GM21529 (cell line): ENCODE measurements at regions not wholly inside any gene's neighbourhood (a gene's known extent, or its start where the extent isn't known, plus 50 kb on each side); places are given as distances from the start of the nearest gene placed in this dataset.
"Not testable (repeated sequence)": the region's sequence is repeated elsewhere in the genome, so short reads cannot be mapped to it uniquely, and the experiment has no call there.

Experiments used
- ATAC-seq: cut with Tn5 transposase; IDR thresholded peaks from one replicate; pipeline ENCODE4 v1.9.1; 2021; ENCODE audit not compliant: unreplicated experiment

DNA sequence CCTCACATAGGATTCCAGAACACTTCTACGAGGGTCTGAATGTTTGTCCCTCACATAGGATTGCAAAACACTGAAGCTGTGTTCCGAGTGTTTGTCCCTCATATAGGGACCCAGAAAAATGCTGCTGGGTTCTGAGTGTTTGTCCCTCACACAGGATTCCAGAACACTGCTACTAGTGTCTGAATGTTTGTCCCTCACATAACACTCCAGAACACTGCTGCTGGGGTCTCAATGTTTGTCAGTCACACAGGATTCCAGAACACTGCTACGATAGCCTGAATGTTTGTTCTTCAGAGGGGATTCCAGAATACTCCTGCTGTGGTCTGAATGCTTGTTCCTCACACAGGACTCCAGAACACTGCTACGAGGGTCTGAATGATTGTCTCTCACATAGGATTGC, 218.7 kb downstream of the FOXD4L6 start:
- no peak for ATAC-seq

GRCh38 chr9:40909111-40909510, 219.4 kb downstream of the FOXD4L6 start:
- ATAC-seq, result not testable (repeated sequence)

DNA sequence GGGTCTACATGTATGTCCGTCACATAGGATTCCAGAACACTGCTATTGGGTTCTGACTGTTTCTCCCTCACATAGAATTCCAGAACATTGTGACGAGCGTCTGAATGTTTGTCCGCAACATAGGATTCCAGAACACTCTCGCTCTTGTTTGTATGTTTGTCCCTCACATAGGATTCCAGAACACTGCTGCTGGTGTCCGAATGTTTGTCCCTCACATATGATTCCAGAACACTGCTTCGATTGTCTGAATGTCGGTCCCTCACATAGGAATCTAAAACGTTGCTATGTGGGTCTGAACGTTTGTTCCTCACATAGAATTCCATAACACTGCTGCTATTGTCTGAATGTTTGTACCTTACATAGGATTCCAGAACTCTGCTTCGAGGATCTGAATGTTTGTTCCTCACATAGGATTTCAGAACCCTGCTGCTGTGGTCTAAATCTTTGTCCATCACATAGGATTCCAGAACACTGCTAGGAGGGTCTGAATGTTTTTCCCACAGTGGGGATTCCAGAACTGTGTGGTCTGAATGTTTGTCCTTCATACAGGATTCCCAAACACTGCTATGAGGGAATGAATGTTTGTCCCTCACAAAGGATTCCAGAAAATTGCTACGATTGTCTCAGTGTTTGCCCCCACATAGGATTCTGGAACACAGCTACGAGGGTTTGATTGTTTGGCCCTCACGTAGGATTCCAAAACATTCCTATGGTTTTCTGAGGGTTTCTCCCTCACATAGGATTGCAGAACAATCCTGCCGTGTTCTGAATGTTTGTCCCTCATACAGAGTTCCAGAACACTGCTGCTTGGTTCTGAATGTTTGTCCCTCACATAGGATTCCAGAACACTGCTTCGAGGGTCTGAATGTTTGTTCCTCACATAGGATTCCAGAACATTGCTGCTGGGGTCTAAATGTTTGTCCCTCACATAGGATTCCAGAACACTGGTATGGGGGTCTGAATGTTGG, 220.5 kb downstream of the FOXD4L6 start:
- ATAC-seq, result no peak

- not testable (repeated sequence) for ATAC-seq
These were observed 221.6 kb downstream of the FOXD4L6 start for GRCh38 chr9:40906879-40907278.

DNA sequence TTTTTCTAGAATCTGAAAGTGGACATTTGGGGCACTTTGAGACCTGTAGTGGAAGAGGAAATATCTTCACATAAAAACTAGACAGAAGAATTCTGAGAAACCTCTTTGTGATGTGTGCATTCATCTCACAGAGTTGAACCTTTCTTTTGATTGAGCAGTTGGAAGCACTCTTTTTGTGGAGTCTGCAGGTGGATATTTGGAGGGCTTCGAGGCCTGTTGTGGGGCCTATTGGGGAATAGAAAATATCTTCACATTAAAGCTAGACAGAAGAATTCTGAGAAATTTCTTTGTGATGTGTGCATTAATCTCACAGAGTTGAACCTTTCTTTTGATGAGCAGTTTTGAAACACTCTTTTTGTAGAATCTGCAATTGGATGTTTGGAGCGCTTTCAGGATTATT, 236.2 kb downstream of the FOXD4L6 start:
- not testable (repeated sequence) for ATAC-seq

DNA sequence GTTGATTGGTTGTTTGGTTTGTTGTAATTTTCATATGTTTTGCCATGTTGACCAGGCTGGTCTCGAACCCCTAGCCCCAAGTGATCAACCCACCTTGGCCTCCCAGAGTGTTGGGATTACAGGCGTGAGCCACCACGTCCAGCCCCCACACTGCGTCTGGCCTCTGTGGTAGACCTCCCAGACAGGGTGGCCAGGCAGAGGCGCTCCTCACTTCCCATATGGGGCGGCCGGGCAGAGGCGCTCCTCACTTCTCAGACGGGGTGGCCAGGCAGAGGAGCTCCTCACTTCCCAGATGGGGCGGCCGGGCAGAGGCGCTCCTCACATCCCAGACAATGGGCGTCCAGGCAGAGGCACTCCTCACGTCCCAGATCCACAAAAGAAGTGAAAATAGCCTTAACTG, 242.6 kb downstream of the FOXD4L6 start:
- not testable (repeated sequence) for ATAC-seq

- not testable (repeated sequence) for ATAC-seq
These were observed 243.5 kb downstream of the FOXD4L6 start for GRCh38 chr9:40884902-40885490.

DNA sequence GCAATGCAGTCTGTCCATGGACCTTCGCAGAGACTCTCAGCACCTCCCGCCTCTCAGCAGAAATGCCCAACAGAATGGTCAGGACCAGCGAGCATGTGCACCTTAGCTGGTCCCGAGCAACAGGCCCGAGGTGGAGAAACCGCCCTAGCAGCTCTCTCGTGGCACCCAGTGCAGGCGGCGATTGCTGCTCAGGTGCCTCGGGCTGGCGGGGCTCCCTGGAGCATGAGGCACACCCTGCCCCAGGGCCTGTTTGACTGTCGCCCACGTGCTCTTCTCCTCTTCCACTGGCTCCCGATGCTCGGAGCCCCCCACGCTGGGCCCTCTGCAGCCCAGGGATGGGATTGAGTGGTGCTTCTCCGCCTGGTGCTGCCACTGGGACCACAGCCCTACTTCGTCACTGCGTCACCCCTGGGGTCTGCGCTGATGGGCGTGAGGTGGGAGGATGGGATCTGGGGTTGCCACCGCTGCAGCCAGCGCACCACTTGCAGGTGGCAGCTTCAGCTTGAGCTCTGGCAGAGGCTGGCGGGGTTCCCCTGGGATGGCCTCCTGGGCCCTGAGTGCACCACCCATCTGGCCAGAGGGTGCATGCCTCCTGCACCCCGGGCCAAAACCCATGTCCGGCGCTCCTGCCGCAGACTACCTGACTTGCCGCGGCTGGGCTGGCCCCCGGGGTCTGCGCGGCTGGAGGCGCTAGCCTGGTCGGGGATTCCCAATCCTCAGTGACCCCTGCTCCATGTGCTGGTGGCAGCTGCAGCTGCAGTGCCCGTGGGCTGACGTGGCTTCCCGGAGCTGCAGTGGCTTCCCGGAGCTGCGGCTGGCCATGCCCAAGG, 244.2 kb downstream of the FOXD4L6 start:
- ATAC-seq, result no peak

DNA sequence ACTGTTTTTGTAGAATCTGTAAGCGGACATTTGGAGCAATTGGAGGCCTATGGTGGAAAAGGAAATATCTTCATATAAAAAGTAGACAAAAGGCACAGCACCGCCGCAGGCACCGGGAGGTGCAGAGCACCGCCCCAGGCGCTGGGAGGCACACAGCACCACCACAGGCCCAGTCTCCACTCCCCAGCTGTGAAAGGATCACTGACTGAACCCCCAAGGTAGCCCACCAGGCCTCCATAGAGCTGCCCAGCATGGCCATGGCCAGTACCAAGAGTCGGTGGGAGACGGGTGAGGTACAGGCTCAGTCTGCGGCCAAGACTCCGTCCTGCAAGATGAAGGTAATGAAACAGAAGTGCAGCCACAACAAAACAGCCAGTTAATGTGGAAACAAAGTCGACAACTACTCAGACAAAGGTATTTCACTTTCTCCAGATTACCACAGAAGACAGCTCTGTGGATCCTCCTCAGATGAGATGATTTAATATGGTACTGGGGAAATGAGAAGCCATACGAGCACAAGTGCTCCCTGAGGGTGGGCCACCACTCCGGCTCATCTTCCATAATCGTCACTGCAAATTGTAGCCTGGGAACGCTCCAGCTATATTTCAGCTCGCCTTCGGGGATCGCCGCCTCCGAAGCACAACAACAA, 244.9 kb downstream of the FOXD4L6 start:
- not testable (repeated sequence) for ATAC-seq

- not testable (repeated sequence) for ATAC-seq
These were observed 254.7 kb downstream of the FOXD4L6 start for GRCh38 chr9:40873753-40874295.

DNA sequence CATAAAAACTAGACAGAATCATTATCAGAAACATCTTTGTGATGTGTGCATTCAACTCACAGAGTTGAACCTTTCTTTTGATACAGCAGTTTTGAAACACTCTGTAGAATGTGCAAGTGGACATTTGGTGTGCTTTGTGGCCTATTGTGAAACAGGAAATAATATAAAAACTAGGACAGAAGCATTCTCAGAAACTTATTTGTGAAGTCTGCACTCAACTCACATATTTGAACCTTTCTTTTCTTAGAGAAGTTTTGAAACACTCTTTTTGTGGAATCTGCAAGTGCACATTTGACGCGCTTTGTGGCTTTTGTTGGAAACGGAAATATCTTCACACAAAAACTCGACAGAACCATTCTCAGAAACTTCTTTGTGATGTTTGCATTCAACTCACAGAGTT, 260.0 kb downstream of the FOXD4L6 start:
- ATAC-seq, result not testable (repeated sequence)
